ENCODE measurements at regions not wholly inside any gene's neighbourhood (a gene's known extent, or its start where the extent isn't known, plus 50 kb on each side); places are given as distances from the start of the nearest gene placed in this dataset.

DNA sequence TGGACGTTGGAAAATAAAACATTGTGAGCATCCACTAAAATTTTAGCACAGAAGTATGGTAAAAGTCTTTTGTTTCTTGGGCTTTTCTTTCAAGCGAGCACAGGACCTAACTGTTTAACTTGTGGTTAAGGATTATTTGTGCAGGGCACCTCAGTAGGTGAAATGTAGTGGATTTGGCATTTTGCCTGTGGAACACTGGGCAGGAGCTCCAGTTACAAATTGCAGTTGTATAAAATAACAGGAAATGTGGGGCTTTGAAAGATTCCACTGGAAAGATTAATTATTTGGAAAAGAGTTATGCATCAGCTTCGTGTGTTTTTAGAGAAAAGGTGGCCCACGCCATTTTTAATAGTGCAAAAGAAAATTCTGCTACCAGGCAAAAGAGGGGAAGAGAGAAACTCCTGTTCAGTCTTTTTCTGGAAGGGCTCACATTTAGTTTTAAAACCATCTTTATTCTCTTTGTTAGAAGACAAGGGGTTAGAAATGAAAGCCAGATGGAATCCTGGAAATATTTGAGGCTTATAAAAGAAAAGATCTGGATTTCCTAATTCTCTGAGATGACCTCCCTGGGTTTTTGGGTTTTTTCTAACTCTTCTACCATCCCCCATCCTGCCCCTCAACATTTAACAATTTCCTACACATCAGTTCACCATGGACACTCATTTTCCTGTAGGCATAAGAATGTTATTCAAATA lies 144.3 kb upstream of the SERTAD2 start:
- no peaks in the 10 kb centered on the region for H3K36me3 Mint-ChIP-seq
- H3K4me3 Mint-ChIP-seq: no peak overlapping the region
- DNase-seq (no peak), ATAC-seq (no peak)
- no peaks in the 10 kb centered on the region for H3K9me3 Mint-ChIP-seq
- Histone ChIP-seq H3K4me3 (ENCODE audit: low read length) (no peak overlapping the region), H3K27ac (ENCODE audit: low read depth, low read length) (no peak overlapping the region), H3K27me3 (ENCODE audit: control insufficient read depth in 2 of 2, insufficient read depth in 2 of 2, low read length in 2 of 2) (no peaks in the 10 kb centered on the region), H3K36me3 (ENCODE audit: control insufficient read depth in 2 of 3, insufficient read depth in 3 of 3, low read length in 3 of 3) (no peaks in the 10 kb centered on the region), H3K9me3 (ENCODE audit: control insufficient read depth in 2 of 3, low read length in 3 of 3) (no peaks in the 10 kb centered on the region), H3K4me1 (ENCODE audit: control insufficient read depth in 2 of 2, insufficient read depth in 2 of 2, low read length in 2 of 2) (peaks cover 0 to 6% of the 10 kb centered on the region in 2 donors)
- intact Hi-C loops (cut with micrococcal nuclease): no loop called here
- no peak overlapping the region for H3K27ac Mint-ChIP-seq
- ChIA-PET CTCF (no interaction called here), POLR2A (no interaction called here)
- peaks cover 0 to 2% (median 0%) of the 10 kb centered on the region in 7 donors for H3K4me1 Mint-ChIP-seq
- H3K27me3 Mint-ChIP-seq: peaks cover 0 to 17% (median 5%) of the 10 kb centered on the region in 5 donors

DNA sequence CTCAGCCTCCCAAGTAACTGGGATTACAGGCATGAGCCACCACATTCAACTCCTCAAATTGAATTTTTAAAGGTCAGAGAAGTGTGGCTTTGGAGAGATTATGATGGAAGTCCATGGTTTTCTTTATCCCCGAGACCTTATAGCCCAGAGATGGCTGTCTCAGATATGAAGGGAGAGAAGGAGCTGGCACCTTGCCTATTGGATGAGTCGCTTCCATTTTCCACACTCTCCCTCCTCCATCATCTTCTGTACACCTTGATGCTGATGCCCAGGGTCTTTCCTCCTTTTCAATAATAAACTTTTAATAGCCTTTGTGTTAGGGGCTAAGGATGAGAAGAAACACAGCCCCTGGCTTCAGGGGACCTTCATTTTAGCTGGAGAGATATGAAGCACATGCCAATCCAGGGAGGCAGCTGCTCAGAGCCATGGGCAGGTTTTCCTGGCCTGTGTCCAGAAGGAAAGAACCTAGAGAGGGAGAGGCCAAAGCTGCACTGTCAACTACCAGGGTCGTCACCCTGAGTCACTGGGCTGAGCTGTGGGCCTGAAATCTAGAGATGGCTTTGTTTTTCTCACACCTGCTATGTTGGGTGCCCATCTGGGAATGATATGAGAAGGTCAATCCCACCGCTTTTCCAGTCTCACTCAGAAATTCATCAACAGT lies 146.0 kb upstream of the SERTAD2 start:
- Mint-ChIP-seq H3K27me3 (peaks cover 0 to 11% (median 5%) of the 10 kb centered on the region in 5 donors), H3K4me1 (peaks cover 0 to 3% (median 0%) of the 10 kb centered on the region in 7 donors), H3K36me3 (no peaks in the 10 kb centered on the region), H3K27ac (no peak overlapping the region), H3K9me3 (no peaks in the 10 kb centered on the region), H3K4me3 (no peak overlapping the region)
- Histone ChIP-seq H3K27ac (ENCODE audit: low read depth, low read length) (no peak overlapping the region), H3K9me3 (ENCODE audit: control insufficient read depth in 2 of 3, low read length in 3 of 3) (no peaks in the 10 kb centered on the region), H3K4me1 (ENCODE audit: control insufficient read depth in 2 of 2, insufficient read depth in 2 of 2, low read length in 2 of 2) (peaks cover 0 to 6% of the 10 kb centered on the region in 2 donors), H3K36me3 (ENCODE audit: control insufficient read depth in 2 of 3, insufficient read depth in 3 of 3, low read length in 3 of 3) (no peaks in the 10 kb centered on the region), H3K4me3 (ENCODE audit: low read length) (no peak overlapping the region), H3K27me3 (ENCODE audit: control insufficient read depth in 2 of 2, insufficient read depth in 2 of 2, low read length in 2 of 2) (no peaks in the 10 kb centered on the region)
- no peak for ATAC-seq
- CTCF ChIA-PET: no interaction called here
- intact Hi-C loops (cut with micrococcal nuclease): no loop called here
- DNase-seq: no peak
- POLR2A ChIA-PET: no interaction called here

DNA sequence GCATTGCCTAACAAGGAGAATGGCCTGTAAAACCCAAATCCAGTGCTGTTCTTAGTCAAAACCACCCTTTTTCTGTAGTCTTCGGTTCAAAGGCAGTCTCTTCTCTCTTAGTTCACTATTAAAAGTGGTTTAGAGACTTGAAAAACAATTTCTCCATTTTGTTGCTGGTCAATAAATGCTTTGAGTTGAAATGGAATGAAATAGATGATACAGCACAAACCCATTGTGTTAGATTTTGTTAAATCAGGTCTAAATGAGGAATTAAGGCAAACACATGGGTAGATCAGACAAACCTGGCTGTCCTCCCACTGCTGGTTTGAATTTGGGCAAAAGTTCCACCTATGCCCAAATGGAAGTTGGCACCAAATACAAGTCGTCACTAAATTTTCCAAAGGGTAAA lies 150.1 kb upstream of the SERTAD2 start:
- ChIA-PET POLR2A (no interaction called here), CTCF (no interaction called here)
- Histone ChIP-seq H3K27ac (ENCODE audit: low read depth, low read length) (no peak overlapping the region), H3K36me3 (ENCODE audit: control insufficient read depth in 2 of 3, insufficient read depth in 3 of 3, low read length in 3 of 3) (no peaks in the 10 kb centered on the region), H3K4me3 (ENCODE audit: low read length) (no peak overlapping the region), H3K9me3 (ENCODE audit: control insufficient read depth in 2 of 3, low read length in 3 of 3) (no peaks in the 10 kb centered on the region), H3K4me1 (ENCODE audit: control insufficient read depth in 2 of 2, insufficient read depth in 2 of 2, low read length in 2 of 2) (no peaks in the 10 kb centered on the region), H3K27me3 (ENCODE audit: control insufficient read depth in 2 of 2, insufficient read depth in 2 of 2, low read length in 2 of 2) (no peaks in the 10 kb centered on the region)
- peaks cover 0 to 19% (median 0%) of the 10 kb centered on the region in 7 donors for H3K4me1 Mint-ChIP-seq
- no peak for ATAC-seq
- no peak overlapping the region for H3K27ac Mint-ChIP-seq
- intact Hi-C loops (cut with micrococcal nuclease): no loop called here
- peaks cover 0 to 5% (median under 1%) of the 10 kb centered on the region in 5 donors for H3K27me3 Mint-ChIP-seq
- no peak for DNase-seq
- H3K9me3 Mint-ChIP-seq: no peaks in the 10 kb centered on the region
- H3K4me3 Mint-ChIP-seq: no peak overlapping the region
- peaks cover 0 to 3% (median 0%) of the 10 kb centered on the region in 5 donors for H3K36me3 Mint-ChIP-seq

DNA sequence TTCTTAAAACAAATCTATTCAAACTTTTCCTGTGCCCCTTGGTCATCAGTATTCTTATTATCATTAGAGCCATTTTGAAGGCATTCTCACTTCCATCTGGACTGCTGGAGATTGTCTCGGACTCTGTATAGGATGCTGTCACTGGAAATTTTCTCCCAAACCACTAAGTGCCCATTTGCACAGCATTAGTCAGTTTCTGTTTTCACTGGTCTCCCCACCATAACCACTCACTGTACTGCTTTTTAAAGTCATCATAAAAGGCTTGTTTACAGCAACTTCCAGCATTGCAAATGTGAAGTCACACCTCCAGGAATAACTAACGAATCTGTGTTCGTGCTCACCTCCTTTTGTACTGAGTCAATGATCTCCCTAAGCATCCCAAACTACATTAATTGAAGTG lies 150.9 kb upstream of the SERTAD2 start:
- Mint-ChIP-seq H3K27me3 (peaks cover 0 to 5% (median 0%) of the 10 kb centered on the region in 5 donors), H3K4me1 (peaks cover 0 to 19% (median 0%) of the 10 kb centered on the region in 7 donors), H3K36me3 (peaks cover 0 to 3% (median 0%) of the 10 kb centered on the region in 5 donors), H3K9me3 (no peaks in the 10 kb centered on the region), H3K27ac (no peak overlapping the region), H3K4me3 (no peak overlapping the region)
- Histone ChIP-seq H3K4me3 (ENCODE audit: low read length) (no peak overlapping the region), H3K9me3 (ENCODE audit: control insufficient read depth in 2 of 3, low read length in 3 of 3) (no peaks in the 10 kb centered on the region), H3K36me3 (ENCODE audit: control insufficient read depth in 2 of 3, insufficient read depth in 3 of 3, low read length in 3 of 3) (no peaks in the 10 kb centered on the region), H3K4me1 (ENCODE audit: control insufficient read depth in 2 of 2, insufficient read depth in 2 of 2, low read length in 2 of 2) (no peaks in the 10 kb centered on the region), H3K27me3 (ENCODE audit: control insufficient read depth in 2 of 2, insufficient read depth in 2 of 2, low read length in 2 of 2) (no peaks in the 10 kb centered on the region), H3K27ac (ENCODE audit: low read depth, low read length) (no peak overlapping the region)
- ATAC-seq (no peak), DNase-seq (no peak)
- ChIA-PET CTCF (no interaction called here), POLR2A (no interaction called here)
- intact Hi-C loops (cut with micrococcal nuclease): no loop called here

DNA sequence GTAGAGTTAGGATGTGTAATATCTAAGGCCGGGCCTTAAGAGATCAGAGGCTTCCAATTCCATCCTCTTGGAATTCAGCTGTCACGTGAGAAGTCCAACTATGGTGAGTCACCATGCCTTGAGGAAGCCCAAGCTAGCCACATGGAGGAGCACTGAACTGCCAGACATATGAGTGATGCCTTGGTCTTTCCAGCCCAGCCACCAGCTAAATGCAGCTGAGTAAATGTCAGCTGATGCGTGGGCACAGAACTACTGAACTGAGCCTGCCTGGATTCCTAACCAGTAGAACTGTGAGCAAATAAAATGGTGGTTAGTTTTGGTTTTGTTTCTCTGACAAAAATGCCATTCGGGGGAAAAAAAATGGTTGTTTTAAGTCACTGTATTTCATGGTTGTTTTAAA lies 153.7 kb upstream of the SERTAD2 start:
- no peak for ATAC-seq
- POLR2A ChIA-PET: no interaction called here

DNA sequence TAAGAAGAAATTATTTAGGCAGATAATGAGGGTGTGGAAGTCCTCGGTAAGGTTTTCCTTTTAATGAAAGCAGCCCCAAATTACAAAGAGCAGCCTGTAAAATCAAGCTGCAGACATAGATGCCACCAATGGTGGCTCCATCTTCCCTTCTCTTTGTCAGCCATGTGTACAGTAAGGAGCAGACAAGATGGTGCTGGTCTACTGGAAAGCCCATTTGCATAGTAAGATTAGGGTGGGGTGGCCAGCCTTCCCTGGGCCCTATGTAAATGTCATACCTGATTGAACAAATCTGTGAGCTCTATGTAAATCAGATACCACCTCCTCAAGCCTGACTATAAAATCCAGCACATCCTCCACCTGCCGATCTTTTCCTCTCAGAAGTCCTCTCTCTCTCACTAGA lies 154.4 kb upstream of the SERTAD2 start:
- no peak overlapping the region for H3K4me3 Mint-ChIP-seq
- no peaks in the 10 kb centered on the region for H3K27me3 ChIP-seq (ENCODE audit: control insufficient read depth in 2 of 2, insufficient read depth in 2 of 2, low read length in 2 of 2)
- H3K9me3 Mint-ChIP-seq: peaks cover 0 to 3% (median 0%) of the 10 kb centered on the region in 11 donors
- H3K27me3 Mint-ChIP-seq: no peaks in the 10 kb centered on the region
- no peak overlapping the region for H3K27ac ChIP-seq (ENCODE audit: low read depth, low read length)
- H3K27ac Mint-ChIP-seq: no peak overlapping the region
- DNase-seq: no peak
- no peaks in the 10 kb centered on the region for H3K9me3 ChIP-seq (ENCODE audit: control insufficient read depth in 2 of 3, low read length in 3 of 3)
- ChIA-PET CTCF (interaction anchor here (0.6 to 1.4 kb wide), 2 partner anchors 11 to 56 kb away, joined by 3 read pairs; no protein-coding TSS in a partner anchor), POLR2A (no interaction called here)
- ATAC-seq: no peak
- H3K36me3 ChIP-seq (ENCODE audit: control insufficient read depth in 2 of 3, insufficient read depth in 3 of 3, low read length in 3 of 3): no peaks in the 10 kb centered on the region
- H3K4me1 ChIP-seq (ENCODE audit: control insufficient read depth in 2 of 2, insufficient read depth in 2 of 2, low read length in 2 of 2): peaks cover 0 to 5% of the 10 kb centered on the region in 2 donors
- intact Hi-C loops (cut with micrococcal nuclease): no loop called here
- H3K4me1 Mint-ChIP-seq: peaks cover 6 to 31% (median 11%) of the 10 kb centered on the region in 7 donors
- peaks cover 0 to 5% (median 3%) of the 10 kb centered on the region in 5 donors for H3K36me3 Mint-ChIP-seq
- no peak overlapping the region for H3K4me3 ChIP-seq (ENCODE audit: low read length)

More for the DNA sequence above, 153.7 kb upstream of the SERTAD2 start:
- CTCF ChIA-PET: no interaction called here
- peaks cover 6 to 27% (median 8%) of the 10 kb centered on the region in 7 donors for H3K4me1 Mint-ChIP-seq
- H3K27me3 ChIP-seq (ENCODE audit: control insufficient read depth in 2 of 2, insufficient read depth in 2 of 2, low read length in 2 of 2): no peaks in the 10 kb centered on the region
- no peak overlapping the region for H3K4me3 Mint-ChIP-seq
- H3K4me1 ChIP-seq (ENCODE audit: control insufficient read depth in 2 of 2, insufficient read depth in 2 of 2, low read length in 2 of 2): peaks cover 0 to 5% of the 10 kb centered on the region in 2 donors
- H3K36me3 ChIP-seq (ENCODE audit: control insufficient read depth in 2 of 3, insufficient read depth in 3 of 3, low read length in 3 of 3): no peaks in the 10 kb centered on the region
- H3K27me3 Mint-ChIP-seq: peaks cover 0 to 5% (median 0%) of the 10 kb centered on the region in 5 donors
- peaks cover 0 to 5% (median 3%) of the 10 kb centered on the region in 5 donors for H3K36me3 Mint-ChIP-seq
- peak in 1 of 9 donors; percentile 46 for DNase-seq
- H3K9me3 Mint-ChIP-seq: peaks cover 0 to 3% (median 0%) of the 10 kb centered on the region in 11 donors
- no peak overlapping the region for H3K27ac Mint-ChIP-seq
- intact Hi-C loops (cut with micrococcal nuclease): no loop called here
- H3K27ac ChIP-seq (ENCODE audit: low read depth, low read length): no peak overlapping the region
- H3K9me3 ChIP-seq (ENCODE audit: control insufficient read depth in 2 of 3, low read length in 3 of 3): no peaks in the 10 kb centered on the region
- H3K4me3 ChIP-seq (ENCODE audit: low read length): no peak overlapping the region

All from naive thymus-derived CD4-positive, alpha-beta T cell (primary cell).